ENCODE measurements at regions not wholly inside any gene's neighbourhood (a gene's known extent, or its start where the extent isn't known, plus 50 kb on each side); places are given as distances from the start of the nearest gene placed in this dataset.

DNA sequence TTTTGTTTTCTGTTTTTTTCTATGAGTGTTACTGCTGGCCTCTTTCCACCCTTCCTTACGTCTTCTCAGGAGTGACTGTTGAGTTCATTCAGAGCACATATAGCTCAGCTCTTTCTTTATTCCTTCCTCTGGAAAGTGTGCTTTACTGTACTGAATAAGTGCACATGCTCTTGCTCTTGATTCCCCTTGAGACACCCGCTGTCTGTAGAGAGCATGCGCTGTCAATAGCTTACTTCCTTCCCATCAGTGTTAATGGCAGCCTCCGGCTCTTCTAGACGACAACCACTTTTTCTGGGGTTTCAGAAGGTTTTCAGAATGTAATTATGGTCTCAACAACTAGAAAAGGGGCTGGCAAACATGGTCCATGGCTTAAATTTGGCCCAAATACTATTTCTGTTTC, 504.9 kb downstream of the C4orf33 start:
- Histone ChIP-seq H3K4me2 (ENCODE audit: control insufficient read depth, extremely low read depth, insufficient read depth, low read depth, low read length) (no peak overlapping the region), H3K9me1 (ENCODE audit: control insufficient read depth, extremely low read depth, insufficient read depth, low read length) (no peaks in the 10 kb centered on the region), H4K20me1 (ENCODE audit: control insufficient read depth, extremely low read depth, insufficient read depth, low read length) (no peaks in the 10 kb centered on the region), H3K79me2 (ENCODE audit: control insufficient read depth, insufficient read depth, low read length) (no peaks in the 10 kb centered on the region), H3K9me3 (ENCODE audit: control insufficient read depth, low read depth, low read length) (no peaks in the 10 kb centered on the region), H3K4me3 (ENCODE audit: control insufficient read depth in 2 of 3, extremely low read depth in 1 of 3, insufficient read depth in 2 of 3, low read depth in 1 of 3, low read length in 3 of 3) (no peak overlapping the region), H3K27me3 (ENCODE audit: control insufficient read depth, extremely low read depth, insufficient read depth, low read length) (no peaks in the 10 kb centered on the region), H3K27ac (ENCODE audit: control insufficient read depth, insufficient read depth, low read length) (no peak overlapping the region), H3K4me1 (ENCODE audit: control insufficient read depth, extremely low read depth, insufficient read depth, low read length) (no peaks in the 10 kb centered on the region), H3K36me3 (ENCODE audit: control insufficient read depth in 2 of 2, extremely low read depth in 1 of 2, insufficient read depth in 2 of 2, low read length in 2 of 2) (no peaks in the 10 kb centered on the region), H3K9ac (ENCODE audit: control insufficient read depth, extremely low read depth, insufficient read depth, low read length) (no peak overlapping the region), H2AFZ (ENCODE audit: control insufficient read depth, low read length) (no peak overlapping the region)
- no peak for FAIRE-seq
- no peak for DNase-seq (ENCODE audit: low read depth, low spot score)
- dilution Hi-C loops (cut with MboI; ENCODE audit: extremely low pct_ligation_motif_present, low sequenced_read_pairs) = no loop called here
- TF ChIP-seq, protein P1, sequence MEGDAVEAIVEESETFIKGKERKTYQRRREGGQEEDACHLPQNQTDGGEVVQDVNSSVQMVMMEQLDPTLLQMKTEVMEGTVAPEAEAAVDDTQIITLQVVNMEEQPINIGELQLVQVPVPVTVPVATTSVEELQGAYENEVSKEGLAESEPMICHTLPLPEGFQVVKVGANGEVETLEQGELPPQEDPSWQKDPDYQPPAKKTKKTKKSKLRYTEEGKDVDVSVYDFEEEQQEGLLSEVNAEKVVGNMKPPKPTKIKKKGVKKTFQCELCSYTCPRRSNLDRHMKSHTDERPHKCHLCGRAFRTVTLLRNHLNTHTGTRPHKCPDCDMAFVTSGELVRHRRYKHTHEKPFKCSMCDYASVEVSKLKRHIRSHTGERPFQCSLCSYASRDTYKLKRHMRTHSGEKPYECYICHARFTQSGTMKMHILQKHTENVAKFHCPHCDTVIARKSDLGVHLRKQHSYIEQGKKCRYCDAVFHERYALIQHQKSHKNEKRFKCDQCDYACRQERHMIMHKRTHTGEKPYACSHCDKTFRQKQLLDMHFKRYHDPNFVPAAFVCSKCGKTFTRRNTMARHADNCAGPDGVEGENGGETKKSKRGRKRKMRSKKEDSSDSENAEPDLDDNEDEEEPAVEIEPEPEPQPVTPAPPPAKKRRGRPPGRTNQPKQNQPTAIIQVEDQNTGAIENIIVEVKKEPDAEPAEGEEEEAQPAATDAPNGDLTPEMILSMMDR (optimal IDR thresholded peaks at IDR 0.05 in 1 of 3, IDR thresholded peaks at IDR 0.05 in 1 of 3, conservative IDR thresholded peaks at IDR 0.05 in 1 of 3; ENCODE audit: extremely low read depth in 1 of 3, insufficient read depth in 2 of 3, low read length in 3 of 3) = no peak

DNA sequence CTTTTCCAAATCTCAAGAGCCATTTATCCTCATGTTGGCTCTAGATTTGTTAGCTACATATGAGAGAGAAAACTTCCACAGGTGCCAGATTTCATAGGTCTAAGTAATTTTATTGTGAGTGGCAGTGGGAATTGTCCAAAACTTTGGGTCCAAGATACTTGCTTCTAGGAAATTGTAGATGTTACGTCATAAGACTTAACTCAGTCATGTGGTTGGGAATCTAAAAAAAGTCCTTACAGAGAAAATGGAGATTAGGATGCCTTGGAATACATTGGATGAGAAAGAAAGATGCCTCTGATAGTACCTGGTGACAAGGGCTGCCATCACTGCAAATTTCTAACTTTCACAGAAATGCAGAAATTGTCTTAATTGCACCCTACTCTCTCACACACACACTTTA, 506.5 kb downstream of the C4orf33 start:
- H3K79me2 ChIP-seq (ENCODE audit: control insufficient read depth, insufficient read depth, low read length) = no peaks in the 10 kb centered on the region
- DNase-seq (ENCODE audit: low read depth, low spot score) (no peak), FAIRE-seq (no peak)
- no peaks in the 10 kb centered on the region for H3K27me3 ChIP-seq (ENCODE audit: control insufficient read depth, extremely low read depth, insufficient read depth, low read length)
- H3K4me1 ChIP-seq (ENCODE audit: control insufficient read depth, extremely low read depth, insufficient read depth, low read length) = no peaks in the 10 kb centered on the region
- H2AFZ ChIP-seq (ENCODE audit: control insufficient read depth, low read length) = no peak overlapping the region
- no peak overlapping the region for H3K4me3 ChIP-seq (ENCODE audit: control insufficient read depth in 2 of 3, extremely low read depth in 1 of 3, insufficient read depth in 2 of 3, low read depth in 1 of 3, low read length in 3 of 3)
- dilution Hi-C loops (cut with MboI; ENCODE audit: extremely low pct_ligation_motif_present, low sequenced_read_pairs) = no loop called here
- H3K27ac ChIP-seq (ENCODE audit: control insufficient read depth, insufficient read depth, low read length) = no peak overlapping the region
- no peaks in the 10 kb centered on the region for H4K20me1 ChIP-seq (ENCODE audit: control insufficient read depth, extremely low read depth, insufficient read depth, low read length)
- no peak overlapping the region for H3K4me2 ChIP-seq (ENCODE audit: control insufficient read depth, extremely low read depth, insufficient read depth, low read depth, low read length)
- no peaks in the 10 kb centered on the region for H3K36me3 ChIP-seq (ENCODE audit: control insufficient read depth in 2 of 2, extremely low read depth in 1 of 2, insufficient read depth in 2 of 2, low read length in 2 of 2)
- no peak overlapping the region for H3K9ac ChIP-seq (ENCODE audit: control insufficient read depth, extremely low read depth, insufficient read depth, low read length)
- no peak for TF ChIP-seq EZH2 (IDR thresholded peaks at IDR 0.05; ENCODE audit: low read length)
- no peaks in the 10 kb centered on the region for H3K9me3 ChIP-seq (ENCODE audit: control insufficient read depth, low read depth, low read length)
- H3K9me1 ChIP-seq (ENCODE audit: control insufficient read depth, extremely low read depth, insufficient read depth, low read length) = no peaks in the 10 kb centered on the region

DNA sequence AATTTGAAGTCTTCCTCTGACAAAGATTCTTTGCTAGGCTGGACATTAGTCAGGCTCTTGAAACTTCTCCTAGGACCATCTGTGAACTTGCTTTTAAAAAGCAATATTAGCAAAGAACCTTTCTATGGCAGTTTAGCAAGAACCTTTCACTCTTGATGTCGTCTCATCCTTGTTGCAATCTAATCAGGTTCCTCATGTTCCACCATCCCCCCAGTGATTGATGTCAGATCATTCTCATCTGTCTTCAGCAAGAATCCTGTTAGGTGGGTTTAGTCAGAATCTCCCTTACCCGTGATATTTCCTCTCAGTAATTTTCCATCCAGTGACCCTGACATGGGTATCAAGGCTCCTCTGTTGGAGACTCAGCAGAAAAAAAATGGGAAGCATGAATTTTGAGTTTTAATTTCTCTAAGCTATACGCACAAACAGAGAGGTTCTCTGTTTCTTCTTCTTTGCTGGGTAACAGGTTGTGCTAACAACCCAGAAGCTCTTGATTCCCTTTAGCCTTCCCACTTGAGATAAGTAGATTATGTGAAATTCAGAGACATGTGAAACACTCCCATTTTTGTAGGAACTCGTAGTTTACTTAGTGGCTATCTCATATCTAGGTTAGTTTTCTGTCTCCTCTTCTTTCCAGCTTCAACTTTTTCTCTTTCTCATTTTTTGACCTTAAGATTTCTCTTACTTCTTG, 507.4 kb downstream of the C4orf33 start:
- Histone ChIP-seq H3K27me3 (ENCODE audit: control insufficient read depth, extremely low read depth, insufficient read depth, low read length) (no peaks in the 10 kb centered on the region), H4K20me1 (ENCODE audit: control insufficient read depth, extremely low read depth, insufficient read depth, low read length) (no peaks in the 10 kb centered on the region), H3K9me3 (ENCODE audit: control insufficient read depth, low read depth, low read length) (no peaks in the 10 kb centered on the region), H3K9me1 (ENCODE audit: control insufficient read depth, extremely low read depth, insufficient read depth, low read length) (no peaks in the 10 kb centered on the region), H3K27ac (ENCODE audit: control insufficient read depth, insufficient read depth, low read length) (no peak overlapping the region), H3K79me2 (ENCODE audit: control insufficient read depth, insufficient read depth, low read length) (no peaks in the 10 kb centered on the region), H3K4me1 (ENCODE audit: control insufficient read depth, extremely low read depth, insufficient read depth, low read length) (no peaks in the 10 kb centered on the region), H3K9ac (ENCODE audit: control insufficient read depth, extremely low read depth, insufficient read depth, low read length) (no peak overlapping the region), H3K36me3 (ENCODE audit: control insufficient read depth in 2 of 2, extremely low read depth in 1 of 2, insufficient read depth in 2 of 2, low read length in 2 of 2) (no peaks in the 10 kb centered on the region), H2AFZ (ENCODE audit: control insufficient read depth, low read length) (no peak overlapping the region), H3K4me2 (ENCODE audit: control insufficient read depth, extremely low read depth, insufficient read depth, low read depth, low read length) (no peak overlapping the region), H3K4me3 (ENCODE audit: control insufficient read depth in 2 of 3, extremely low read depth in 1 of 3, insufficient read depth in 2 of 3, low read depth in 1 of 3, low read length in 3 of 3) (no peak overlapping the region)
- TF ChIP-seq, protein P1 (optimal IDR thresholded peaks at IDR 0.05 in 1 of 3, IDR thresholded peaks at IDR 0.05 in 1 of 3, conservative IDR thresholded peaks at IDR 0.05 in 1 of 3; ENCODE audit: extremely low read depth in 1 of 3, insufficient read depth in 2 of 3, low read length in 3 of 3) = no peak
- TF ChIP-seq EZH2 (IDR thresholded peaks at IDR 0.05; ENCODE audit: low read length) = no peak
- FAIRE-seq = no peak
- dilution Hi-C loops (cut with MboI; ENCODE audit: extremely low pct_ligation_motif_present, low sequenced_read_pairs) = no loop called here
- DNase-seq (ENCODE audit: low read depth, low spot score) = no peak
